ENCODE measurements at regions not wholly inside any gene's neighbourhood (a gene's known extent, or its start where the extent isn't known, plus 50 kb on each side); places are given as distances from the start of the nearest gene placed in this dataset.
A peak's percentile ranks its signal among the peaks of the same experiment; 100 is the strongest.

- DNase-seq: peak; percentile 49
Observed at GRCh38 chr1:17877316-17877715, 122.2 kb downstream of the ACTL8 start.

- peak; percentile 8 for DNase-seq
Observed at GRCh38 chr1:17877896-17878295, 122.8 kb downstream of the ACTL8 start.

- DNase-seq: no peak
Observed at GRCh38 chr1:17878837-17879236, 123.7 kb downstream of the ACTL8 start.

GRCh38 chr1:17880449-17880848 lies 125.3 kb downstream of the ACTL8 start:
- no peak for DNase-seq

GRCh38 chr1:17881761-17882160 lies 126.6 kb downstream of the ACTL8 start:
- peak; percentile 43 for DNase-seq

GRCh38 chr1:17883136-17883535 lies 128.0 kb downstream of the ACTL8 start:
- DNase-seq: no peak

- DNase-seq: no peak
Observed at GRCh38 chr1:17883662-17884395, 128.7 kb downstream of the ACTL8 start.

- DNase-seq: no peak
Observed at GRCh38 chr1:17885663-17886320, 130.7 kb downstream of the ACTL8 start.

GRCh38 chr1:17886386-17886785 lies 131.3 kb downstream of the ACTL8 start:
- DNase-seq: no peak

- no peak for DNase-seq
Observed at GRCh38 chr1:17886838-17887441, 131.8 kb downstream of the ACTL8 start.

- DNase-seq: peak; percentile 7
Observed at GRCh38 chr1:17887661-17888371, 132.7 kb downstream of the ACTL8 start.

GRCh38 chr1:17890056-17890814 lies 135.1 kb downstream of the ACTL8 start:
- no peak for DNase-seq

GRCh38 chr1:17890815-17891191 lies 135.7 kb downstream of the ACTL8 start:
- DNase-seq: no peak

GRCh38 chr1:17891205-17892110 lies 136.3 kb downstream of the ACTL8 start:
- DNase-seq: no peak

GRCh38 chr1:17892225-17892624 lies 137.1 kb downstream of the ACTL8 start:
- peak; percentile 73 for DNase-seq

GRCh38 chr1:17892851-17893250 lies 137.7 kb downstream of the ACTL8 start:
- no peak for DNase-seq

- DNase-seq: no peak
Observed at GRCh38 chr1:17893891-17894631, 138.9 kb downstream of the ACTL8 start.

GRCh38 chr1:17895401-17895800 lies 140.3 kb downstream of the ACTL8 start:
- no peak for DNase-seq

- DNase-seq: no peak
Observed at GRCh38 chr1:17895986-17896385, 140.9 kb downstream of the ACTL8 start.

GRCh38 chr1:17903386-17903785 lies 148.3 kb downstream of the ACTL8 start:
- no peak for DNase-seq

GRCh38 chr1:17904290-17904689 lies 149.2 kb downstream of the ACTL8 start:
- DNase-seq: no peak
